Suprapubic skin (tissue), 4 donors: ENCODE measurements at regions not wholly inside any gene's neighbourhood (a gene's known extent, or its start where the extent isn't known, plus 50 kb on each side); places are given as distances from the start of the nearest gene placed in this dataset.

Source experiments
- DNase-seq, 2 donors: peaks; one replicate each; pipeline ENCODE4 v3.0.0-alpha.2; 2019; ENCODE audit warnings: low spot score in 2 of 2
- H3K27ac ChIP-seq: fragments of 200-600 bp; sonication (generic); one replicate; pipeline ENCODE4 v1.5.1; 2019
- H3K27me3 ChIP-seq: fragments of 200-600 bp; sonication (generic); one replicate; pipeline ENCODE4 v1.5.1; 2019
- H3K36me3 ChIP-seq: fragments of 200-600 bp; sonication (generic); one replicate; pipeline ENCODE4 v1.5.1; 2019
- H3K4me1 ChIP-seq: fragments of 200-600 bp; sonication (generic); one replicate; pipeline ENCODE4 v1.5.1; 2019
- H3K4me3 ChIP-seq: fragments of 200-600 bp; sonication (generic); one replicate; pipeline ENCODE4 v1.5.1; 2019; ENCODE audit warnings: mild to moderate bottlenecking
- H3K9me3 ChIP-seq: fragments of 200-600 bp; sonication (generic); one replicate; pipeline ENCODE4 v1.5.1; 2019
- CTCF ChIP-seq, 2 donors: fragments of 200-600 bp in 1 of 2; fragments of 450-650 bp in 1 of 2; sonication (generic) in 1 of 2; IDR thresholded peaks; one replicate each; pipeline ENCODE4 v1.5.1; 2016 to 2019; ENCODE audit warnings: antibody characterized with exemption in 2 of 2, mild to moderate bottlenecking in 1 of 2, moderate library complexity in 1 of 2
- EP300 ChIP-seq: sonication (generic); formaldehyde crosslinking; IDR thresholded peaks from one replicate; pipeline ENCODE4 v1.6.1; 2017; ENCODE audit warnings: antibody characterized with exemption
- POLR2A ChIP-seq, 2 donors: fragments of 450-650 bp; IDR thresholded peaks; one replicate each; pipeline ENCODE4 v1.6.1; 2017; ENCODE audit warnings: antibody characterized with exemption in 2 of 2, mild to moderate bottlenecking in 2 of 2, moderate library complexity in 2 of 2
- POLR2AphosphoS5 ChIP-seq, 3 donors: sonication (generic); formaldehyde crosslinking; IDR thresholded peaks; one replicate each; pipeline ENCODE4 v1.6.1; 2017; ENCODE audit warnings: antibody characterized with exemption in 3 of 3
- WGBS: methylation state at CpG from one replicate; pipeline ENCODE4 v1.1.5; 2018; 5-methylcytosine and 5-hydroxymethylcytosine counted together

GRCh38 chr13:60754211-60755090, 357.4 kb downstream of the TDRD3 start:
- WGBS = 64% methylated on average over 10 of the region's 10 CpGs
- DNase-seq = no peak

GRCh38 chr13:60753641-60754040, 356.6 kb downstream of the TDRD3 start:
- TF ChIP-seq CTCF (IDR thresholded peaks at IDR 0.05) = no peak
- TF ChIP-seq EP300 = no peak
- TF ChIP-seq POLR2AphosphoS5 (IDR thresholded peaks at IDR 0.05) = no peak
- TF ChIP-seq POLR2A (IDR thresholded peaks at IDR 0.05) = no peak
- H3K9me3 ChIP-seq = no peaks in the 10 kb centered on the region
- H3K4me3 ChIP-seq = no peak overlapping the region
- no peak for DNase-seq
- H3K27me3 ChIP-seq = no peaks in the 10 kb centered on the region
- H3K4me1 ChIP-seq = peaks cover 21% of the 10 kb centered on the region
- no peak overlapping the region for H3K27ac ChIP-seq
- WGBS = 77% methylated on average over 1 of the region's 1 CpG
- no peaks in the 10 kb centered on the region for H3K36me3 ChIP-seq

More at GRCh38 chr13:60754211-60755090, 357.4 kb downstream of the TDRD3 start:
- H3K9me3 ChIP-seq = no peaks in the 10 kb centered on the region
- H3K27me3 ChIP-seq = no peaks in the 10 kb centered on the region
- H3K4me3 ChIP-seq = no peak overlapping the region
- no peak overlapping the region for H3K27ac ChIP-seq
- TF ChIP-seq CTCF (IDR thresholded peaks at IDR 0.05) = no peak
- no peak for TF ChIP-seq POLR2A (IDR thresholded peaks at IDR 0.05)
- TF ChIP-seq POLR2AphosphoS5 (IDR thresholded peaks at IDR 0.05) = no peak
- no peak for TF ChIP-seq EP300
- H3K4me1 ChIP-seq = peaks cover 21% of the 10 kb centered on the region
- no peaks in the 10 kb centered on the region for H3K36me3 ChIP-seq

GRCh38 chr13:60745343-60745742, 348.3 kb downstream of the TDRD3 start:
- Histone ChIP-seq H3K27ac (no peak overlapping the region), H3K36me3 (no peaks in the 10 kb centered on the region), H3K4me3 (no peak overlapping the region), H3K4me1 (no peaks in the 10 kb centered on the region), H3K9me3 (no peaks in the 10 kb centered on the region), H3K27me3 (no peaks in the 10 kb centered on the region)
- WGBS = 64% methylated on average over 3 of the region's 3 CpGs
- no peak for DNase-seq
- TF ChIP-seq POLR2A (IDR thresholded peaks at IDR 0.05) = no peak
- TF ChIP-seq EP300 = no peak
- TF ChIP-seq CTCF (IDR thresholded peaks at IDR 0.05) = no peak
- TF ChIP-seq POLR2AphosphoS5 (IDR thresholded peaks at IDR 0.05) = no peak

GRCh38 chr13:60733933-60734332, 336.9 kb downstream of the TDRD3 start:
- DNase-seq = no peak
- TF ChIP-seq CTCF (IDR thresholded peaks at IDR 0.05) (no peak), EP300 (no peak), POLR2A (IDR thresholded peaks at IDR 0.05) (no peak), POLR2AphosphoS5 (IDR thresholded peaks at IDR 0.05) (no peak)
- Histone ChIP-seq H3K36me3 (no peaks in the 10 kb centered on the region), H3K4me1 (no peaks in the 10 kb centered on the region), H3K27me3 (no peaks in the 10 kb centered on the region), H3K9me3 (no peaks in the 10 kb centered on the region), H3K4me3 (no peak overlapping the region), H3K27ac (no peak overlapping the region)

- no peaks in the 10 kb centered on the region for H3K27me3 ChIP-seq
- no peak for TF ChIP-seq EP300
- TF ChIP-seq POLR2AphosphoS5 (IDR thresholded peaks at IDR 0.05) = no peak
- H3K4me1 ChIP-seq = no peaks in the 10 kb centered on the region
- no peak overlapping the region for H3K4me3 ChIP-seq
- WGBS = 85% methylated on average over 2 of the region's 2 CpGs
- no peaks in the 10 kb centered on the region for H3K36me3 ChIP-seq
- H3K9me3 ChIP-seq = no peaks in the 10 kb centered on the region
- no peak for DNase-seq
- H3K27ac ChIP-seq = no peak overlapping the region
These were observed 330.1 kb downstream of the TDRD3 start for GRCh38 chr13:60727140-60727539.
